Lower lobe of right lung (tissue), 2 donors: ENCODE measurements at regions not wholly inside any gene's neighbourhood (a gene's known extent, or its start where the extent isn't known, plus 50 kb on each side); places are given as distances from the start of the nearest gene placed in this dataset.

Experiments
- ATAC-seq, 2 donors: fragments of 200-7000 bp; cut with Tn5 transposase; one replicate each; pipeline ENCODE4 v1.9.1; 2020 to 2022; ENCODE audit warnings: mild to moderate bottlenecking in 2 of 2, moderate library complexity in 2 of 2
- DNase-seq: peaks from one replicate; pipeline ENCODE4 v3.0.0-alpha.2; 2020
- H3K27ac ChIP-seq: fragments of 200-600 bp; one replicate; pipeline ENCODE4 v1.8.0; 2022
- H3K27me3 ChIP-seq: fragments of 200-600 bp; one replicate; pipeline ENCODE4 v1.8.0; 2022; ENCODE audit warnings: low read depth
- H3K36me3 ChIP-seq: fragments of 200-600 bp; one replicate; pipeline ENCODE4 v1.8.0; 2022; ENCODE audit warnings: mild to moderate bottlenecking
- H3K4me1 ChIP-seq: fragments of 200-600 bp; one replicate; pipeline ENCODE4 v1.8.0; 2022
- H3K4me3 ChIP-seq: fragments of 200-600 bp; one replicate; pipeline ENCODE4 v1.8.0; 2022; ENCODE audit warnings: mild to moderate bottlenecking
- H3K9me3 ChIP-seq: fragments of 200-600 bp; one replicate; pipeline ENCODE4 v1.8.0; 2022
- CTCF ChIP-seq: fragments of 200-600 bp; IDR thresholded peaks from one replicate; pipeline ENCODE4 v1.8.0; 2022; ENCODE audit warnings: antibody characterized with exemption, mild to moderate bottlenecking
- intact Hi-C: fragments of 100-400 bp; cut with DNase I; formaldehyde crosslinking; loops from one replicate; pipeline ENCODE4 v1.11.0; 2022
- donor health status: DM: no; HTN: yes; CAD: no; lungs with severe emphysema.

GRCh38 chr22:49295465-49295743, 532.3 kb downstream of the BRD1 start:
- H3K4me1 ChIP-seq: no peaks in the 10 kb centered on the region
- no peak overlapping the region for H3K27ac ChIP-seq
- peaks cover 10% of the 10 kb centered on the region for H3K9me3 ChIP-seq
- intact Hi-C loops: no loop called here
- H3K27me3 ChIP-seq: peaks cover 14% of the 10 kb centered on the region
- DNase-seq (no peak), ATAC-seq (no peak)
- H3K36me3 ChIP-seq: no peaks in the 10 kb centered on the region
- no peak overlapping the region for H3K4me3 ChIP-seq
- TF ChIP-seq CTCF: no peak

- Histone ChIP-seq H3K27ac (no peak overlapping the region), H3K9me3 (peaks cover 10% of the 10 kb centered on the region)
- DNase-seq: no peak
Observed at GRCh38 chr22:49294656-49295464, 532.8 kb downstream of the BRD1 start.

GRCh38 chr22:49292909-49293308, 534.8 kb downstream of the BRD1 start:
- no peak for TF ChIP-seq CTCF
- DNase-seq: no peak
- H3K9me3 ChIP-seq: peaks cover 10% of the 10 kb centered on the region
- no peak overlapping the region for H3K27ac ChIP-seq
- no peak for ATAC-seq
- no peaks in the 10 kb centered on the region for H3K36me3 ChIP-seq
- no peaks in the 10 kb centered on the region for H3K4me1 ChIP-seq
- no peak overlapping the region for H3K4me3 ChIP-seq
- intact Hi-C loops: no loop called here
- peaks cover 22% of the 10 kb centered on the region for H3K27me3 ChIP-seq

More at GRCh38 chr22:49294656-49295464, 532.8 kb downstream of the BRD1 start:
- H3K36me3 ChIP-seq: no peaks in the 10 kb centered on the region
- no peak for TF ChIP-seq CTCF
- H3K27me3 ChIP-seq: peaks cover 19% of the 10 kb centered on the region
- no peak overlapping the region for H3K4me3 ChIP-seq
- no peak for ATAC-seq
- H3K4me1 ChIP-seq: no peaks in the 10 kb centered on the region
- intact Hi-C loops: no loop called here

GRCh38 chr22:49291781-49292180, 535.9 kb downstream of the BRD1 start:
- peaks cover 23% of the 10 kb centered on the region for H3K27me3 ChIP-seq
- H3K9me3 ChIP-seq: peaks cover 10% of the 10 kb centered on the region
- H3K4me3 ChIP-seq: no peak overlapping the region
- no peak for ATAC-seq
- H3K27ac ChIP-seq: no peak overlapping the region
- intact Hi-C loops: no loop called here
- DNase-seq: no peak
- no peaks in the 10 kb centered on the region for H3K36me3 ChIP-seq
- no peak for TF ChIP-seq CTCF
- H3K4me1 ChIP-seq: no peaks in the 10 kb centered on the region

GRCh38 chr22:49291169-49291568, 536.5 kb downstream of the BRD1 start:
- no peaks in the 10 kb centered on the region for H3K36me3 ChIP-seq
- H3K27ac ChIP-seq: no peak overlapping the region
- intact Hi-C loops: no loop called here
- no peak overlapping the region for H3K4me3 ChIP-seq
- no peak for TF ChIP-seq CTCF
- H3K27me3 ChIP-seq: peaks cover 29% of the 10 kb centered on the region
- DNase-seq (no peak), ATAC-seq (peak in 1 of 2 donors; percentile 20)
- peaks cover 10% of the 10 kb centered on the region for H3K9me3 ChIP-seq
- H3K4me1 ChIP-seq: no peaks in the 10 kb centered on the region
